Lung (tissue), 11 donors: ENCODE measurements at regions not wholly inside any gene's neighbourhood (a gene's known extent, or its start where the extent isn't known, plus 50 kb on each side); places are given as distances from the start of the nearest gene placed in this dataset.

ENCODE experiments used
- ATAC-seq: fragments of 200-7000 bp; cut with Tn5 transposase; one replicate; pipeline ENCODE4 v1.9.1; 2020; ENCODE audit warnings: moderate number of reproducible peaks; ENCODE audit not compliant: insufficient read depth, low FRiP score
- DNase-seq, 3 donors: peaks; one replicate each; pipeline ENCODE4 v3.0.0-alpha.2; 2013 to 2017
- H3K27ac ChIP-seq, 2 donors: one replicate each; pipeline ENCODE4 v1.5.1; 2013; ENCODE audit warnings: mild to moderate bottlenecking in 2 of 2, moderate library complexity in 2 of 2, control low read depth in 1 of 2, inconsistent platforms in 1 of 2, low read depth in 1 of 2, low read length in 1 of 2
- H3K27me3 ChIP-seq, 3 donors: one replicate each; pipeline ENCODE4 v1.5.1; 2013; ENCODE audit warnings: low read length in 2 of 3; ENCODE audit not compliant: control insufficient read depth in 3 of 3, insufficient read depth in 3 of 3
- H3K36me3 ChIP-seq, 4 donors: one replicate each; pipeline ENCODE4 v1.5.1; 2013; ENCODE audit warnings: low read length in 4 of 4, mild to moderate bottlenecking in 1 of 4, moderate library complexity in 1 of 4; ENCODE audit not compliant: control insufficient read depth in 4 of 4, insufficient read depth in 4 of 4
- H3K4me1 ChIP-seq, 5 donors: one replicate each; pipeline ENCODE4 v1.5.1; 2013; ENCODE audit warnings: low read length in 5 of 5, mild to moderate bottlenecking in 2 of 5, moderate library complexity in 1 of 5; ENCODE audit not compliant: control insufficient read depth in 5 of 5, insufficient read depth in 5 of 5
- H3K4me3 ChIP-seq: one replicate; pipeline ENCODE4 v1.5.1; 2013; ENCODE audit warnings: mild to moderate bottlenecking, control low read depth, moderate library complexity
- H3K9ac ChIP-seq, 2 donors: one replicate each; pipeline ENCODE4 v1.5.1; 2013; ENCODE audit warnings: low read length in 2 of 2, control low read depth in 1 of 2; ENCODE audit not compliant: insufficient read depth in 1 of 2
- H3K9me3 ChIP-seq, 4 donors: one replicate each; pipeline ENCODE4 v1.5.1; 2013; ENCODE audit warnings: low read length in 3 of 4, mild to moderate bottlenecking in 1 of 4, moderate library complexity in 1 of 4; ENCODE audit not compliant: control insufficient read depth in 4 of 4, insufficient read depth in 3 of 4
- WGBS, 2 donors: extraction: QIAGEN DNeasy Blood & Tissue Kit; methylation state at CpG; one replicate each; pipeline ENCODE4 v1.1.7; 2013; 5-methylcytosine and 5-hydroxymethylcytosine counted together
- TF ChIP-seq, protein P1 (sequence below): IDR thresholded peaks from 2 replicates; pipeline ENCODE4 v1.5.1; 2012; ENCODE audit warnings: mild to moderate bottlenecking; ENCODE audit errors: control extremely low read depth, extremely low read depth
- donor health status: control.
- donor health status: control.
- donor health status: Bipolar disorder and iron deficiency.
- donor health status: healthy.
- donor health status: DM: yes; HTN: yes; CAD: no.

DNA sequence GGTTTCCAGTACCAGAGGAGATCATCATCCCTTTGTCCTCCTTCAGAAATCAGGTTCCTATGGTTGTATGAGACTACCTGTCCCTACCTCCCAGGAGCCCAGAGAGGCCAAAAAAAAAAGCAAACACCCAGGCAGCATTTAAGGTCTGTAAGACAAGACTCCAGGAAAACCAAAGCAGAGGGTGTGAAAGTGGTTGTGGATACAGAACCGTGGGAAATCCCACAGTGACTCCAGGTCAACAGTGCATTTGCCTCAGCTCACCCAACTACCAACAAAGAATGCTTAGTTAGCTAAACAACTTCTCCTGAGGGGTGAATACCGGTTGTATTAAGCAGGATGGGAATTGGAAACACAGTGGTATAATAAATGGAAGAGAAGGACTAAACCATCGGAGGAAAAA is 83.6 kb downstream of the LBH start:
- TF ChIP-seq, protein P1, sequence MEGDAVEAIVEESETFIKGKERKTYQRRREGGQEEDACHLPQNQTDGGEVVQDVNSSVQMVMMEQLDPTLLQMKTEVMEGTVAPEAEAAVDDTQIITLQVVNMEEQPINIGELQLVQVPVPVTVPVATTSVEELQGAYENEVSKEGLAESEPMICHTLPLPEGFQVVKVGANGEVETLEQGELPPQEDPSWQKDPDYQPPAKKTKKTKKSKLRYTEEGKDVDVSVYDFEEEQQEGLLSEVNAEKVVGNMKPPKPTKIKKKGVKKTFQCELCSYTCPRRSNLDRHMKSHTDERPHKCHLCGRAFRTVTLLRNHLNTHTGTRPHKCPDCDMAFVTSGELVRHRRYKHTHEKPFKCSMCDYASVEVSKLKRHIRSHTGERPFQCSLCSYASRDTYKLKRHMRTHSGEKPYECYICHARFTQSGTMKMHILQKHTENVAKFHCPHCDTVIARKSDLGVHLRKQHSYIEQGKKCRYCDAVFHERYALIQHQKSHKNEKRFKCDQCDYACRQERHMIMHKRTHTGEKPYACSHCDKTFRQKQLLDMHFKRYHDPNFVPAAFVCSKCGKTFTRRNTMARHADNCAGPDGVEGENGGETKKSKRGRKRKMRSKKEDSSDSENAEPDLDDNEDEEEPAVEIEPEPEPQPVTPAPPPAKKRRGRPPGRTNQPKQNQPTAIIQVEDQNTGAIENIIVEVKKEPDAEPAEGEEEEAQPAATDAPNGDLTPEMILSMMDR: no peak
- H3K9me3 ChIP-seq: no peaks in the 10 kb centered on the region

DNA sequence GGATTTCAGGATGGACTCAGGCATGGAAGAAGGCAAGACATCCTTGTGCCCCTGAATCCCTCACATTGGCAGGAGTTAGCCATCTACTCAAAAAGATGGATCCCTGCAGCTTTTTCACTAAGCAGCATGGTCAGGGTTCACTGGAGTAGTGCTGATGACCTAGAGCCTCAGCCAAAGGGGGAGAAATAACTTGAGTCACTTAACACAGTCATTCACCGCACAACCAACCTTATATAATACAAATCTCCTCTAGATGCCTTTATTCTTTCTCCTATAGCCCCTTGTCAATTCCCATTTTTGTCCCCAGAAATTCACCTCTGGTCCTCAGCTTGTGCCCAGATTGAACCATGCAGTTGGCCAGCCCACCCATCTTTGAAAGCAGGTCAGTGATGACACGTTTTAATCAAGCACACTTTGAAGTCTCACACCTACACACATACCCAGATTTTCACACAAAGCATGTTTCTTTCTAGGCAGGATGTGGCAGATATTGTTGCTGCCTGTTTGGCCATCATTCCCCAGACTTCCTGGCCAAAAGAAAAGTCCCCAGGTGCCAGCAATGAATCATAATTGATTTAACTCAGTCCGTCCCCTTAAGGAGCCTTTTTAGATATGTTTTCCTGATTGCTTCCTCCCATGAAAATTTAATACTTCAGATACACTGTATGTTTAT is 84.2 kb downstream of the LBH start:
- Histone ChIP-seq H3K9me3 (no peaks in the 10 kb centered on the region), H3K9ac (no peak overlapping the region), H3K27me3 (no peaks in the 10 kb centered on the region), H3K4me1 (no peaks in the 10 kb centered on the region), H3K36me3 (no peaks in the 10 kb centered on the region), H3K4me3 (no peak overlapping the region), H3K27ac (no peak overlapping the region)
- DNase-seq: no peak
- 69 to 82% methylated on average over 3 of the region's 3 CpGs for WGBS, 2 donors
- no peak for ATAC-seq
- TF ChIP-seq, protein P1: no peak

More for the DNA sequence above, 83.6 kb downstream of the LBH start:
- DNase-seq (no peak), ATAC-seq (no peak)
- WGBS, 2 donors: 90 to 95% methylated on average over 3 of the region's 3 CpGs
- Histone ChIP-seq H3K4me1 (no peaks in the 10 kb centered on the region), H3K4me3 (no peak overlapping the region), H3K36me3 (no peaks in the 10 kb centered on the region), H3K9ac (no peak overlapping the region), H3K27me3 (no peaks in the 10 kb centered on the region), H3K27ac (no peak overlapping the region)

DNA sequence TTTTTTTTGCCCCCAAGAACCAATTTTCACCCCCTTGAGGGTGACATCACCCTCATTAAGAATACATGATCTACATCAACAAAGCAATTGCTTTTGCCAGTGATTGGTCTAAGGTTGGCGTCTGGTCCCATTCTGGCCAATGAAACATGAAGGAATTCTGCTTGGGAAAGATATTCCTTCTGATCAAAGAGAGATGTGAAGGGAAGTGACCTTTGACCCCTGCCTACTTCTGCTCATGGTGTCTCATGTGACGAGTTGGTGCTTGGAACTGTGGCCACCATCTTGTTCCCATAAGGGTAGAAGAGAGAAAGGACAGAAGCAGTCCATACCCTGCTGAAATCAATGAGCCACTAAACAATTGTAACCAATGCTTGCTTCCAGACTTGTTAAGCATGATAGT is 85.1 kb downstream of the LBH start:
- Histone ChIP-seq H3K9ac (no peak overlapping the region), H3K4me1 (no peaks in the 10 kb centered on the region), H3K4me3 (no peak overlapping the region), H3K27ac (no peak overlapping the region), H3K27me3 (no peaks in the 10 kb centered on the region), H3K9me3 (no peaks in the 10 kb centered on the region), H3K36me3 (no peaks in the 10 kb centered on the region)
- TF ChIP-seq, protein P1: no peak
- 97 to 98% methylated on average over 2 of the region's 2 CpGs for WGBS, 2 donors
- DNase-seq (no peak), ATAC-seq (no peak)
